Fibroblast of villous mesenchyme (primary cell): ENCODE measurements at regions not wholly inside any gene's neighbourhood (a gene's known extent, or its start where the extent isn't known, plus 50 kb on each side); places are given as distances from the start of the nearest gene placed in this dataset.
A peak's percentile ranks its signal among the peaks of the same experiment; 100 is the strongest.

Source experiments
- DNase-seq: peaks from one replicate; pipeline ENCODE4 v3.0.0-alpha.2; 2010; ENCODE audit warnings: low read depth
- H3K4me3 ChIP-seq: 2 replicates; pipeline ENCODE4 v1.5.1; 2011; ENCODE audit warnings: low read depth, mild to moderate bottlenecking, low read length
- TF ChIP-seq, protein P1 (sequence below): IDR thresholded peaks from 2 replicates; pipeline ENCODE4 v1.5.1; 2012; ENCODE audit warnings: low read depth, mild to moderate bottlenecking, low read length; ENCODE audit not compliant: insufficient read depth

DNA sequence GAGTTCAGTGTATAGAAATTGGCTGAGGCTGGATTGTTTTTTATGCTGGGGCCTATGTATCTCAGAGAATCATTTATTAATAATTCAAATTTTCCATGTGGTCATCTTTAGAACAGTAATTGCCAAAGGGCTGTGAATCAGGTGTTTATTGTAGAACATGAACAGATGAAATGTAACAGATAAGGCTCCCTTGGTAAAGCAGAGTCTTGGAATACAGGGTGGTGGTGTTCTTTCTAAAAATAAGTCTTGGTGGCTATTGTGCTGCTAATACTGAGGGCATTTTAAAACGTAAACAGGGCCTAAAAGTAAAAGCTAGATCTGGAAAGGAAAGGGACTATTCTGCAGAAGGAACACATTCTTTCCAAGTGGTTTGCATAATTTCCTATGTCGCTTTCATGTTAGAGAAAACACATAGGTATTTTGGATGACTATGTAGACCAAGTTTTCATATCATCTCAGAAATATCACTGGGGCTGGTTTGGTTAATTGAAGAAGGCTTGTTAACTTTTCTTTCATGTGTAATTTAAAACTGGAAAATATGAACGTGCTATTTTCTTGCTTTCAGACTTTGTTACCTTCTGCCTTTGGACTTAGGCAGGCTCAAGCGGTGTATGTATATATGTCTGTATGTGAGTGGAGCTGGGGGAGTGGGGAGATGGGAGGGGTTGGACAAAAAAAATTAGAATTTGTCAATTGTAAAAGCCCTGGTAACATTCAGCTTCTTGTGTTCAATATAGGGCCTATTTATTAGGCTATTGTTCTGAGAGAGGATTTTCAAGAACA lies 119.9 kb upstream of the ANKRD55 start:
- TF ChIP-seq, protein P1, sequence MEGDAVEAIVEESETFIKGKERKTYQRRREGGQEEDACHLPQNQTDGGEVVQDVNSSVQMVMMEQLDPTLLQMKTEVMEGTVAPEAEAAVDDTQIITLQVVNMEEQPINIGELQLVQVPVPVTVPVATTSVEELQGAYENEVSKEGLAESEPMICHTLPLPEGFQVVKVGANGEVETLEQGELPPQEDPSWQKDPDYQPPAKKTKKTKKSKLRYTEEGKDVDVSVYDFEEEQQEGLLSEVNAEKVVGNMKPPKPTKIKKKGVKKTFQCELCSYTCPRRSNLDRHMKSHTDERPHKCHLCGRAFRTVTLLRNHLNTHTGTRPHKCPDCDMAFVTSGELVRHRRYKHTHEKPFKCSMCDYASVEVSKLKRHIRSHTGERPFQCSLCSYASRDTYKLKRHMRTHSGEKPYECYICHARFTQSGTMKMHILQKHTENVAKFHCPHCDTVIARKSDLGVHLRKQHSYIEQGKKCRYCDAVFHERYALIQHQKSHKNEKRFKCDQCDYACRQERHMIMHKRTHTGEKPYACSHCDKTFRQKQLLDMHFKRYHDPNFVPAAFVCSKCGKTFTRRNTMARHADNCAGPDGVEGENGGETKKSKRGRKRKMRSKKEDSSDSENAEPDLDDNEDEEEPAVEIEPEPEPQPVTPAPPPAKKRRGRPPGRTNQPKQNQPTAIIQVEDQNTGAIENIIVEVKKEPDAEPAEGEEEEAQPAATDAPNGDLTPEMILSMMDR = no peak
- no peak for DNase-seq
- no peak overlapping the region for H3K4me3 ChIP-seq

DNA sequence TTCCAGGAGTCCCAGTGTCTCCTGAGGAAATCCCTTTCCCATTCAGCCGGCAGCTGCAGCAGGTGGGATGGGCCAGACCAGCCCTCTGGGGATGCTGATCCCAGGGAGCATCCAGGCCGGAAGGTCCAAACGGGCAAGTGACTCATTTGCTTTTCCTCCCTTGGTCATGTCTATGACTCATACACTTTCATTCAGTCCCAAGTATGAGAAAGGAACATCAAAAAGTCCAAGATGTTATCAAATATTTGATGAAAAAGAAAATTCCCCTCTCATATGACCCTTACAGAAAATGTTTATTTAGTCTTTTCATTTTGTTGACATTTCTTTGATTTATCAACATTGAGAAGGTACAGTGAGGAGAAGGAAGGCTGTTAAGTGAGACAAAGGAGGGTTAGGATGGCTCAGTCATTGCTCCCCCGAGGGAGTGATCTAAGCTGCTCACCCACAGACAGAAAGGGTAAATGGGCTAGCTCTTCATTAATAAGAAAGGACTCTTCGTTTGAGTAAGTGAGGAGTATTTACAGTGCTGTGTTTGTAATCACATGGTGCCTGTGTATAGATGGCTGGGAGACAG lies 117.6 kb upstream of the ANKRD55 start:
- TF ChIP-seq, protein P1 = no peak
- H3K4me3 ChIP-seq = no peak overlapping the region
- peak; percentile 89 for DNase-seq

DNA sequence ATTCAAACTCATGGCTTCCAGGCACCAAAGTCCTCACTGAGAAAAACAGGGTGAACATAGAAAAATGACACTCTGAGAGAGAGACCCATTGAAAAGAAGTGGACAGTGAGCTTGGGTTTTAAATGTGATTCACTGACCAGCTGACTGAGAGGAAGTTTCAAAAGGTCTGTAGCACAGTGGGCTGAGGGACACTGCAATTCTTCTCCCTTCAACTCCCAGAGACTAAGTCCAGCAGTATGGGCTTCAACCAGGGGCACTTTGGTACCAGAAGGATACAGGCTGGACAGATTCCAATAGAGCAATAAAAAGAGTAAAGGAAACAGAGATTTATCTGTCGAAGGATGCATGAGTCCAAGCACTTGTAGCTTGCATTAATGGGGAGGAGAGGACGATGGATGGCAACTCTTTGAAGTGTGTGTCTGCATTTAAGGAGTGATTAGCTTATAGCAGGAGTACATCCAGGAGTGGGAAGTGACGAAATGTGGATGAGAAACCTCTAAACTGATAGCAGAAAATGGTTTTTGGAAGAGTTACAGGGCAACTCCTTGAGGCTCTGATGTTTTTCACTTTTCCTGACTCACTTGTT lies 117.0 kb upstream of the ANKRD55 start:
- no peak for DNase-seq
- TF ChIP-seq, protein P1 = no peak
- H3K4me3 ChIP-seq = no peak overlapping the region

DNA sequence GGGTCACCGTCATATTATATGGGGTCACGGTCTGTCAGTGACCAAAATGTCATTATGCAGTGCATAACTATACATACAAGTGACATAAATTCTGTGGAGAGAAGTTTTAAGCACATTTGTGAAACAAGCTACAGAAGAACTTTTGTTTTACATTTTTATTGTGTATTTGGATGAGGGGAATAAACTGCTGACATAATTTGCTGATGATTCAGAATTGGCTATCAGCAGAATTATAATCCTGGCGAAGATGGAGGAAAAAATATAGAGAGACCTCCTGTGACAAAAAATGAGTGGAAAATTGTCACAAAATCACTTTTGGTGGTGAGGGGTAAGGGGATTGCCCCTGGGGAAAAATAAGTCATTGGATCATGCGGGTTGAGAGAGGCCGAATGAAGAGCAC lies 116.3 kb upstream of the ANKRD55 start:
- TF ChIP-seq, protein P1 = no peak
- DNase-seq = no peak
- no peak overlapping the region for H3K4me3 ChIP-seq

DNA sequence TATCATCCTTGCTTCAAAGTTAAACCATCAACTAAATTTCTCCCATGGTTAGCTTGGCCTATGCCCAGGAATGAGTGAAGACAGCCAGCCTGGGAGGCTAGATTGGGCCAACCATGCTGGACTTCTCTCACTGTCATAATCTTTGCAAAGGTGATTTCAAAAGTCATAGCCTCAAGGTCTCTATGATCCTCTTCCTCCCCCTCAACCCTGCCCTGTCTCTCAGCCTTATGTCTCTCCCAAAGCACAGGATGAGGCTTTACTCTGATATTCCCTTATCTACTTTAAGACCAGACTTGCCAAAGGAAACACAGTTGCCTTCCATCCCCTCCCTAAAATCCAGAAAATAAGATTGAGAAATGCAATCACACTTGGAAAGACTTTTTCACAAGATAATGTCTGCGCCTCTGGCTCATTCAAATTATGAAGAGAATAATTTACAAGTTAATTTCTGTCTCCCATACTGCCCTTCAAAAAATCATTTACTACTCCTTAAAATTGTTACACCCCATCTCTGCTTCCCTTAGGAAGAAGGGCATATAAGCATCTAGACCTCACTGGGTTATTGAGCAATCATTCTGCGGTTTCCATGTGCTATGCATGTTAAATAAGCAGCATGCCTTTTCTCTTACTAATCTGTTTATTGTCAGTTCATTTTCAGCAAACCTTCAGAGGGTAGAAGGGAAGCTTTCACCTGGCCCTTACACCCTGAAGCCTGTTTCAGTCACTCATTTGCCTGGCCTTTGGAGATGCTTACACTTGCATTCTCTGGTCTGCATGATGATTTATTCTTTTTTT lies 113.8 kb upstream of the ANKRD55 start:
- DNase-seq = peak; percentile 98
- TF ChIP-seq, protein P1 = no peak
- H3K4me3 ChIP-seq = no peak overlapping the region

DNA sequence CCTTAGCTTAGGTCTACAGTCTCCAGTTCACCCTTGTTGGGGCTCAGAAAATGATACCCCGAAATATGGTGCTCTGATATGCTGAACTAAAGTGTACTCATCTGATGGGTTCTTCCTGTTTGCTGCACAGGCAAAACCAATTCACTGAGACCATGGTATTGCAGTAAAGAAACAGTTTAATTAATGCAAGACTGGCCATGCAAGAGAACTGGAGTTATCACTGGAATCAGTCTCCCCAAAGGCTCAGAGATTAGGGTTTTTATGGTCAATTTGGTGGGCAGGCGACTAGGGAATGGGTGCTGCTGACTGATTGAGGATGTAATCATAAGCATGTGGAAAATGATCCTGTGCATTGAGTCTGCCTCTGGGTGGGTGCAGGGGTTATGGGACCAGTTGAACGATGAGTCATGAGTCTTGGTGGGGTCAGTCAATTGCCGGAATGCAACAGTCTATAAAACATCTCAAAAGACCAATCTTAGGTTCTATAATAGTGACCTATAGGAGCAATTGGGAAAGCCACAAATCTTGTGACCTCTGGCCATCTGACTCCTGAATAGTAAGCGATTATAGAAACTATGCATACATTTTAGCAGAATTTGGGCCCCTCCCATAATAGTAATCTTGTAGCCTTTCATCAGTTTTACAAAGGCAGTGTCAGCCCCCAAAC lies 113.0 kb upstream of the ANKRD55 start:
- DNase-seq = peak; percentile 58
- TF ChIP-seq, protein P1 = no peak
- no peak overlapping the region for H3K4me3 ChIP-seq
